ENCODE measurements at regions not wholly inside any gene's neighbourhood (a gene's known extent, or its start where the extent isn't known, plus 50 kb on each side); places are given as distances from the start of the nearest gene placed in this dataset.

- POLR2A ChIA-PET, result no interaction called here
Measured at GRCh38 chr22:25399649-25400151, 164.8 kb upstream of the GRK3 start.

GRCh38 chr22:25402160-25402500, 162.3 kb upstream of the GRK3 start:
- CTCF ChIA-PET, result no interaction called here
- no peaks in the 10 kb centered on the region for H3K9me3 ChIP-seq (ENCODE audit: control insufficient read depth, insufficient read depth, low read length)
- H3K27me3 ChIP-seq (ENCODE audit: control insufficient read depth, insufficient read depth, low read length), result no peaks in the 10 kb centered on the region
- H3K27ac ChIP-seq (ENCODE audit: low read depth, low read length), result no peak overlapping the region
- DNase-seq (ENCODE audit: low read depth, low spot score), result no peak
- TF ChIP-seq CTCF (IDR thresholded peaks at IDR 0.05; ENCODE audit: low read depth, low read length), result no peak
- POLR2A ChIA-PET, result no interaction called here
- no peak overlapping the region for H3K4me3 ChIP-seq (ENCODE audit: low read depth, low read length)

More at GRCh38 chr22:25399649-25400151, 164.8 kb upstream of the GRK3 start:
- no peak for TF ChIP-seq CTCF (IDR thresholded peaks at IDR 0.05; ENCODE audit: low read depth, low read length)
- H3K27me3 ChIP-seq (ENCODE audit: control insufficient read depth, insufficient read depth, low read length), result no peaks in the 10 kb centered on the region
- CTCF ChIA-PET, result no interaction called here
- no peak overlapping the region for H3K4me3 ChIP-seq (ENCODE audit: low read depth, low read length)
- no peaks in the 10 kb centered on the region; the same call in 1 of the 2 replicates for H3K9me3 ChIP-seq (ENCODE audit: control insufficient read depth, insufficient read depth, low read length)
- DNase-seq (ENCODE audit: low read depth, low spot score), result no peak
- H3K27ac ChIP-seq (ENCODE audit: low read depth, low read length), result peak overlapping the region; percentile 11

- Histone ChIP-seq H3K9me3 (ENCODE audit: control insufficient read depth, insufficient read depth, low read length) (no peaks in the 10 kb centered on the region), H3K27me3 (ENCODE audit: control insufficient read depth, insufficient read depth, low read length) (no peaks in the 10 kb centered on the region), H3K4me3 (ENCODE audit: low read depth, low read length) (peak overlapping the region; percentile 69), H3K27ac (ENCODE audit: low read depth, low read length) (peak overlapping the region; percentile 52)
- no peak for DNase-seq (ENCODE audit: low read depth, low spot score)
- CTCF ChIA-PET, result interaction anchor here (0.7 kb wide), 1 partner anchor 86 kb away, joined by 4 read pairs; no protein-coding TSS in a partner anchor
- TF ChIP-seq CTCF (IDR thresholded peaks at IDR 0.05; ENCODE audit: low read depth, low read length), result no peak
- POLR2A ChIA-PET, result no interaction called here
Measured at GRCh38 chr22:25402501-25403283, 161.8 kb upstream of the GRK3 start.

- DNase-seq (ENCODE audit: low read depth, low spot score), result no peak
- no peak for TF ChIP-seq CTCF (IDR thresholded peaks at IDR 0.05; ENCODE audit: low read depth, low read length)
- POLR2A ChIA-PET, result no interaction called here
Measured at GRCh38 chr22:25403284-25403810, 161.1 kb upstream of the GRK3 start.

More at GRCh38 chr22:25403284-25403810, 161.1 kb upstream of the GRK3 start:
- Histone ChIP-seq H3K27ac (ENCODE audit: low read depth, low read length) (peak overlapping the region; percentile 52), H3K9me3 (ENCODE audit: control insufficient read depth, insufficient read depth, low read length) (no peaks in the 10 kb centered on the region), H3K27me3 (ENCODE audit: control insufficient read depth, insufficient read depth, low read length) (no peaks in the 10 kb centered on the region), H3K4me3 (ENCODE audit: low read depth, low read length) (peak overlapping the region; percentile 69)
- CTCF ChIA-PET, result interaction anchor here (0.7 to 1.3 kb wide), 3 partner anchors 41 to 87 kb away, joined by 3 to 7 read pairs (median 4); no protein-coding TSS in a partner anchor
